H1 (cell line): ENCODE measurements at regions not wholly inside any gene's neighbourhood (a gene's known extent, or its start where the extent isn't known, plus 50 kb on each side); places are given as distances from the start of the nearest gene placed in this dataset.

Experiments
- CTCF ChIA-PET: fragments of 300-600 bp; sonication (Branson Sonifier 250); formaldehyde crosslinking; loops from one replicate; lab custom pipeline; 2021; ENCODE audit not compliant: partially characterized antibody; lab: Charles Lee
- POLR2A ChIA-PET: fragments of 300-600 bp; sonication (Branson Sonifier 250); formaldehyde crosslinking; loops from one replicate; lab custom pipeline; 2021; ENCODE audit warnings: inconsistent platforms; ENCODE audit not compliant: partially characterized antibody; lab: Charles Lee
- DNase-seq, 2 experiments: peaks; one replicate each; pipeline versions ENCODE4 v3.0.0 to v3.0.0-alpha.2; 2010 to 2022; ENCODE audit warnings: low spot score in 2 of 2, low read depth in 1 of 2, mixed read lengths in 1 of 2
- FAIRE-seq: peaks from 2 replicates; lab custom pipeline; 2011; peaks lifted over from hg19 to GRCh38; lab: Jason Lieb, UNC
- H2AFZ ChIP-seq: 2 replicates; pipeline ENCODE4 v1.8.1; 2012; ENCODE audit warnings: low read length, inconsistent platforms
- H2AK5ac ChIP-seq: 2 replicates; pipeline ENCODE4 v1.6.1; 2013; ENCODE audit warnings: low read depth, low read length
- H2BK120ac ChIP-seq: replicated peaks from 2 replicates; pipeline ENCODE3; 2013; ENCODE audit warnings: low read depth, low read length, inconsistent platforms
- H2BK12ac ChIP-seq: 2 replicates; pipeline ENCODE4 v1.6.1; 2013; ENCODE audit warnings: low read depth, low read length
- H2BK15ac ChIP-seq: 2 replicates; pipeline ENCODE4 v1.6.1; 2013; ENCODE audit warnings: low read length
- H2BK20ac ChIP-seq: 2 replicates; pipeline ENCODE4 v1.6.1; 2013; ENCODE audit warnings: low read length
- H2BK5ac ChIP-seq: 2 replicates; pipeline ENCODE4 v1.6.1; 2013; ENCODE audit warnings: low read depth, low read length
- H3K14ac ChIP-seq: 2 replicates; pipeline ENCODE4 v1.6.1; 2013; ENCODE audit warnings: inconsistent platforms; ENCODE audit not compliant: insufficient read length
- H3K18ac ChIP-seq: 2 replicates; pipeline ENCODE4 v1.6.1; 2013; ENCODE audit warnings: low read length; ENCODE audit errors: extremely low read depth
- H3K23ac ChIP-seq: 2 replicates; pipeline ENCODE4 v1.6.1; 2013; ENCODE audit warnings: inconsistent platforms; ENCODE audit not compliant: insufficient read length
- H3K23me2 ChIP-seq: 2 replicates; pipeline ENCODE4 v1.6.1; 2013; ENCODE audit warnings: low read depth, low read length
- H3K27ac ChIP-seq: 2 replicates; pipeline ENCODE4 v1.6.1; 2011; ENCODE audit warnings: low read depth, low read length, inconsistent platforms
- H3K27me3 ChIP-seq, 4 experiments: replicated peaks in 1 of 4; 1 replicate in 1 of 4; 2 replicates in 3 of 4; pipeline versions ENCODE4 v1.6.1 to v1.8.1; 2011 to 2013; ENCODE audit warnings: low read length in 3 of 4, mild to moderate bottlenecking in 3 of 4, inconsistent platforms in 2 of 4, mixed read lengths in 2 of 4, moderate library complexity in 1 of 4; ENCODE audit not compliant: control insufficient read depth in 3 of 4, insufficient read depth in 3 of 4; ENCODE audit errors: extremely low read depth in 1 of 4
- H3K36me3 ChIP-seq, 4 experiments: 2 replicates each; pipeline versions ENCODE4 v1.6.1 to v1.8.1; 2011 to 2013; ENCODE audit warnings: mild to moderate bottlenecking in 4 of 4, low read length in 3 of 4, moderate library complexity in 2 of 4, control low read depth in 1 of 4, inconsistent platforms in 1 of 4; ENCODE audit not compliant: insufficient read depth in 4 of 4, control insufficient read depth in 2 of 4
- H3K4ac ChIP-seq: replicated peaks from 2 replicates; pipeline ENCODE3; 2013; ENCODE audit warnings: low read length, low read depth, mixed read lengths, inconsistent platforms; ENCODE audit not compliant: insufficient read length
- H3K4me1 ChIP-seq, 4 experiments: replicated peaks in 1 of 4; 1 replicate in 1 of 4; 2 replicates in 3 of 4; pipeline versions ENCODE4 v1.6.1 to v1.8.1; 2011 to 2013; ENCODE audit warnings: low read length in 3 of 4, inconsistent platforms in 2 of 4, mixed read lengths in 1 of 4; ENCODE audit not compliant: insufficient read depth in 4 of 4, control insufficient read depth in 3 of 4
- H3K4me2 ChIP-seq, 2 experiments: 2 replicates each; pipeline versions ENCODE4 v1.6.1 to v1.8.1; 2011 to 2013; ENCODE audit warnings: low read depth in 2 of 2, low read length in 2 of 2, control low read depth in 1 of 2, inconsistent platforms in 1 of 2, mild to moderate bottlenecking in 1 of 2; ENCODE audit not compliant: insufficient read depth in 1 of 2
- H3K4me3 ChIP-seq, 4 experiments: fragments of 200-600, 300-600 bp in 1 of 4; sonication (generic), shearing (Covaris generic), sonication (Bioruptor Twin) in 1 of 4; 2 replicates each; pipeline versions ENCODE4 v1.5.1 to v1.8.1; 2011 to 2016; ENCODE audit warnings: low read length in 4 of 4, low read depth in 3 of 4, control low read depth in 2 of 4, inconsistent platforms in 2 of 4, mild to moderate bottlenecking in 2 of 4, mixed read lengths in 1 of 4, moderate library complexity in 1 of 4; ENCODE audit not compliant: insufficient read depth in 2 of 4; ENCODE audit errors: extremely low read depth in 1 of 4
- H3K56ac ChIP-seq: replicated peaks from 2 replicates; pipeline ENCODE3; 2013; ENCODE audit warnings: low read depth, mild to moderate bottlenecking, mixed read lengths, low read length, inconsistent platforms; ENCODE audit not compliant: insufficient read length
- H3K79me1 ChIP-seq: 2 replicates; pipeline ENCODE4 v1.6.1; 2013; ENCODE audit warnings: low read depth, low read length, control low read depth
- H3K79me2 ChIP-seq, 2 experiments: 2 replicates each; pipeline versions ENCODE4 v1.6.1 to v1.8.1; 2012 to 2013; ENCODE audit warnings: low read length in 2 of 2, mild to moderate bottlenecking in 2 of 2, inconsistent platforms in 1 of 2; ENCODE audit not compliant: insufficient read depth in 2 of 2, control insufficient read depth in 1 of 2
- H3K9ac ChIP-seq, 4 experiments: replicated peaks in 1 of 4; 1 replicate in 1 of 4; 2 replicates in 3 of 4; pipeline versions ENCODE4 v1.6.1 to v1.8.1; 2011 to 2013; ENCODE audit warnings: low read depth in 3 of 4, low read length in 3 of 4, control low read depth in 2 of 4, mild to moderate bottlenecking in 2 of 4, moderate library complexity in 2 of 4, inconsistent platforms in 1 of 4; ENCODE audit errors: extremely low read depth in 1 of 4
- H3K9me3 ChIP-seq, 2 experiments: 2 replicates each; pipeline versions ENCODE4 v1.6.1 to v1.8.1; 2012 to 2013; ENCODE audit warnings: mild to moderate bottlenecking in 2 of 2, moderate library complexity in 2 of 2, control low read depth in 1 of 2, inconsistent platforms in 1 of 2, low read depth in 1 of 2, low read length in 1 of 2, mixed read lengths in 1 of 2; ENCODE audit not compliant: insufficient read depth in 2 of 2
- H4K20me1 ChIP-seq, 2 experiments: replicated peaks in 1 of 2; 2 replicates each; pipeline versions ENCODE3 to v1.8.1; 2011 to 2013; ENCODE audit warnings: inconsistent platforms in 2 of 2, low read length in 2 of 2, mild to moderate bottlenecking in 1 of 2; ENCODE audit not compliant: insufficient read depth in 2 of 2, control insufficient read depth in 1 of 2
- H4K5ac ChIP-seq: 2 replicates; pipeline ENCODE4 v1.6.1; 2013; ENCODE audit warnings: low read length, low read depth, mixed read lengths, inconsistent platforms; ENCODE audit not compliant: insufficient read length
- H4K8ac ChIP-seq: 2 replicates; pipeline ENCODE4 v1.8.0; 2013; ENCODE audit warnings: mild to moderate bottlenecking, moderate library complexity, low read length, inconsistent platforms; ENCODE audit not compliant: insufficient read depth; ENCODE audit errors: extremely low read depth
- H4K91ac ChIP-seq: replicated peaks from 2 replicates; pipeline ENCODE3; 2013; ENCODE audit warnings: low read length, mixed read lengths, inconsistent platforms; ENCODE audit not compliant: insufficient read length
- CEBPB ChIP-seq: IDR thresholded peaks from 2 replicates; pipeline ENCODE4 v1.6.1; 2012; ENCODE audit warnings: low read depth, low read length
- HDAC2 ChIP-seq, 2 experiments: fragments of 300-600 bp in 1 of 2; sonication (generic) in 1 of 2; IDR thresholded peaks; 2 replicates each; pipeline ENCODE4 v1.6.1; 2011 to 2012; ENCODE audit warnings: low read depth in 2 of 2, low read length in 2 of 2, mild to moderate bottlenecking in 2 of 2, moderate library complexity in 2 of 2, borderline replicate concordance in 1 of 2, inconsistent platforms in 1 of 2
- RXRA ChIP-seq: IDR thresholded peaks from 2 replicates; pipeline ENCODE4 v1.6.1; 2011; ENCODE audit warnings: low read depth, mild to moderate bottlenecking, low read length, moderate library complexity; ENCODE audit not compliant: insufficient read depth
- WGBS, 2 experiments: shearing (Covaris generic) in 1 of 2; methylation state at CpG; one replicate each; pipeline versions ENCODE4 v1.1.6 to v1.1.7; 2013 to 2015; ENCODE audit warnings: low lambda C conversion rate in 2 of 2, mixed read lengths in 2 of 2, inconsistent platforms in 1 of 2, low coverage in 1 of 2, missing lambda C conversion rate in 1 of 2; ENCODE audit not compliant: insufficient replicate concordance in 2 of 2, insufficient coverage in 1 of 2, insufficient read length in 1 of 2; ENCODE audit errors: extremely low coverage in 1 of 2, missing lambda C conversion rate in 1 of 2; 5-methylcytosine and 5-hydroxymethylcytosine counted together

- Histone ChIP-seq H3K36me3 (no peaks in the 10 kb centered on the region), H3K79me2 (no peaks in the 10 kb centered on the region), H3K27ac (no peak overlapping the region), H2BK15ac (no peak overlapping the region), H2BK5ac (no peak overlapping the region), H4K5ac (no peak overlapping the region), H2BK20ac (no peak overlapping the region), H3K9ac (no peak overlapping the region), H3K9me3 (no peaks in the 10 kb centered on the region), H3K18ac (no peak overlapping the region), H3K23me2 (no peaks in the 10 kb centered on the region), H4K91ac (no peak overlapping the region), H4K20me1 (no peaks in the 10 kb centered on the region), H2AK5ac (no peak overlapping the region), H2AFZ (no peak overlapping the region), H3K14ac (no peak overlapping the region), H3K56ac (no peak overlapping the region), H2BK12ac (no peak overlapping the region), H3K79me1 (no peaks in the 10 kb centered on the region), H3K4me1 (no peaks in the 10 kb centered on the region), H4K8ac (no peak overlapping the region), H3K4me2 (no peak overlapping the region), H3K4me3 (no peak overlapping the region), H2BK120ac (no peak overlapping the region), H3K23ac (no peak overlapping the region), H3K27me3 (no peaks in the 10 kb centered on the region), H3K4ac (no peak overlapping the region)
- no peak for FAIRE-seq
- no peak for TF ChIP-seq RXRA
- TF ChIP-seq HDAC2 (IDR thresholded peaks at IDR 0.05; ENCODE audit: borderline replicate concordance in 1 of 2, low read depth in 2 of 2, low read length in 2 of 2) = no peak
- peak; percentile 79 for TF ChIP-seq CEBPB
- 88% methylated on average over 14 of the region's 14 CpGs; no CpG with 5 or more reads in 1 of the 2 experiments for WGBS, 2 experiments
- ChIA-PET POLR2A (no interaction called here), CTCF (interaction anchor here (0.6 to 1.0 kb wide), 2 partner anchors 57 to 228 kb away, joined by 3 read pairs; no protein-coding TSS in a partner anchor)
- no peak for DNase-seq
Observed at GRCh38 chr20:43384101-43384940, 73.4 kb upstream of the SRSF6 start.
